K562 (cell line): ENCODE measurements at regions not wholly inside any gene's neighbourhood (a gene's known extent, or its start where the extent isn't known, plus 50 kb on each side); places are given as distances from the start of the nearest gene placed in this dataset.

Experiments
- ATAC-seq: fragments of 200-7000 bp; cut with Tn5 transposase; 3 replicates; pipeline ENCODE4 v1.9.1; 2020; ENCODE audit warnings: moderate library complexity
- BruUV-seq: library from RNA; stranded (reverse); fragments of 400-500 nt; replicated peaks from 2 replicates; lab custom pipeline; 2021; lab: Mats Ljungman, UMichigan
- CTCF ChIA-PET: fragments of 300-600 bp; formaldehyde crosslinking; extraction: SDS; loops from one replicate; lab custom pipeline; 2021; ENCODE audit warnings: low intra/inter-chr PET ratio; lab: Yijun Ruan, JAX
- POLR2A ChIA-PET: fragments of 300-600, 350-650 bp; sonication (Branson Sonifier 250); formaldehyde crosslinking; extraction: SDS; loops from one replicate; lab custom pipeline; 2021; ENCODE audit warnings: antibody characterized with exemption, inconsistent platforms; lab: Yijun Ruan, JAX
- DNase-seq, 4 experiments: peaks; one replicate each; pipeline versions ENCODE4 v3.0.0 to v3.0.0-alpha.2; 2011 to 2018; ENCODE audit warnings: low spot score in 3 of 4, mixed read lengths in 3 of 4; ENCODE audit errors: extremely low read depth in 1 of 4
- FAIRE-seq: peaks from 2 replicates; lab custom pipeline; 2011; peaks lifted over from hg19 to GRCh38; lab: Jason Lieb, UNC
- H2AFZ ChIP-seq: 2 replicates; pipeline ENCODE4 v1.6.0; 2011; ENCODE audit warnings: low read depth, low read length, control low read depth, inconsistent platforms
- H3K27ac ChIP-seq: fragments of 200-600 bp; 3 replicates; pipeline ENCODE4 v1.8.0; 2011; ENCODE audit warnings: low read depth, mild to moderate bottlenecking, control low read depth, inconsistent platforms, low read length, moderate library complexity, mixed read lengths; ENCODE audit errors: extremely low read depth
- H3K27me3 ChIP-seq, 2 experiments: fragments of 300-600 bp in 1 of 2; 2 replicates in 1 of 2; 3 replicates in 1 of 2; pipeline versions ENCODE4 v1.6.0 to v1.8.0; 2011; ENCODE audit warnings: inconsistent platforms in 2 of 2, low read length in 2 of 2, mild to moderate bottlenecking in 1 of 2, mixed read lengths in 1 of 2, moderate library complexity in 1 of 2; ENCODE audit not compliant: control insufficient read depth in 2 of 2, insufficient read depth in 2 of 2
- H3K36me3 ChIP-seq: fragments of 300-600 bp; 3 replicates; pipeline ENCODE4 v1.8.0; 2011; ENCODE audit warnings: mild to moderate bottlenecking, low read length, inconsistent platforms; ENCODE audit not compliant: control insufficient read depth, insufficient read depth
- H3K4me1 ChIP-seq, 2 experiments: fragments of 200-600 bp in 1 of 2; replicated peaks in 1 of 2; 2 replicates in 1 of 2; 3 replicates in 1 of 2; pipeline versions ENCODE4 v1.5.1 to v1.8.0; 2011; ENCODE audit warnings: inconsistent platforms in 2 of 2, low read length in 2 of 2, mild to moderate bottlenecking in 1 of 2, mixed read lengths in 1 of 2, moderate library complexity in 1 of 2; ENCODE audit not compliant: control insufficient read depth in 2 of 2, insufficient read depth in 2 of 2
- H3K4me2 ChIP-seq: 2 replicates; pipeline ENCODE4 v1.6.1; 2011; ENCODE audit warnings: low read length, control low read depth, inconsistent platforms, mixed read lengths; ENCODE audit not compliant: insufficient read depth
- H3K4me3 ChIP-seq: fragments of 200-600 bp; sonication (generic), shearing (Covaris generic); 2 replicates; pipeline ENCODE4 v1.5.1; 2016; ENCODE audit warnings: control low read depth, inconsistent platforms
- H3K79me2 ChIP-seq: fragments of 200-600 bp; 3 replicates; pipeline ENCODE4 v1.8.0; 2011; ENCODE audit warnings: low read length, inconsistent platforms; ENCODE audit not compliant: control insufficient read depth, insufficient read depth
- H3K9ac ChIP-seq, 2 experiments: 2 replicates each; pipeline versions ENCODE4 v1.6.0 to v1.6.1; 2011; ENCODE audit warnings: low read depth in 2 of 2, low read length in 2 of 2, control low read depth in 1 of 2, inconsistent platforms in 1 of 2, mild to moderate bottlenecking in 1 of 2, mixed read lengths in 1 of 2; ENCODE audit not compliant: insufficient read depth in 1 of 2
- H3K9me1 ChIP-seq: one replicate; pipeline ENCODE4 v1.6.0; 2011; ENCODE audit warnings: inconsistent platforms, mild to moderate bottlenecking, low read length, moderate library complexity; ENCODE audit not compliant: control insufficient read depth, insufficient read depth
- H3K9me3 ChIP-seq: replicated peaks from 2 replicates; pipeline ENCODE4 v1.5.1; 2011; ENCODE audit warnings: low read depth, low read length, inconsistent platforms; ENCODE audit not compliant: control insufficient read depth, insufficient read depth
- H4K20me1 ChIP-seq: replicated peaks from 2 replicates; pipeline ENCODE4 v1.6.1; 2011; ENCODE audit warnings: low read length, inconsistent platforms, mixed read lengths; ENCODE audit not compliant: control insufficient read depth, insufficient read depth
- HDAC3 ChIP-seq: fragments of 450-650 bp; IDR thresholded peaks from 2 replicates; pipeline ENCODE4 v1.6.1; 2018; ENCODE audit warnings: borderline replicate concordance, mild to moderate bottlenecking, moderate library complexity; ENCODE audit not compliant: partially characterized antibody
- POLR2G ChIP-seq: fragments of 200-400 bp; formaldehyde crosslinking; IDR thresholded peaks from 2 replicates; pipeline ENCODE4 v1.6.1; 2017; ENCODE audit warnings: low read depth, mild to moderate bottlenecking, antibody characterized with exemption, low read length, moderate library complexity
- RCOR1 ChIP-seq, 2 experiments: IDR thresholded peaks; 2 replicates each; pipeline ENCODE4 v1.6.1; 2012; ENCODE audit warnings: low read depth in 2 of 2, low read length in 2 of 2, borderline replicate concordance in 1 of 2, improper control_type of control experiment in 1 of 2
- WGBS: fragments of 100-300 bp; shearing (Covaris generic); methylation state at CpG from one replicate; pipeline ENCODE4 v1.1.6; 2016; ENCODE audit warnings: low coverage, mixed read lengths; ENCODE audit not compliant: insufficient coverage; ENCODE audit errors: missing lambda C conversion rate; 5-methylcytosine and 5-hydroxymethylcytosine counted together
- in situ Hi-C: fragments of 300-500 bp; cut with MboI; formaldehyde crosslinking; loops from 4 replicates; pipeline ENCODE4 v1.15.0; 2018; ENCODE audit warnings: inconsistent platforms, mixed read lengths
- intact Hi-C: fragments of 100-400 bp; cut with micrococcal nuclease; formaldehyde crosslinking; loops from 2 replicates; pipeline ENCODE4 v1.14.2; 2022
- TF ChIP-seq, protein P1 (sequence below), 3 experiments: IDR thresholded peaks in 2 of 3; conservative IDR thresholded peaks in 1 of 3; 2 replicates each; pipeline ENCODE4 v1.5.1; 2011 to 2012; ENCODE audit warnings: low read length in 3 of 3, mild to moderate bottlenecking in 3 of 3, control low read depth in 2 of 3, improper control_type of control experiment in 1 of 3, inconsistent platforms in 1 of 3, low read depth in 1 of 3, mixed read lengths in 1 of 3, moderate library complexity in 1 of 3; ENCODE audit not compliant: insufficient read depth in 2 of 3

DNA sequence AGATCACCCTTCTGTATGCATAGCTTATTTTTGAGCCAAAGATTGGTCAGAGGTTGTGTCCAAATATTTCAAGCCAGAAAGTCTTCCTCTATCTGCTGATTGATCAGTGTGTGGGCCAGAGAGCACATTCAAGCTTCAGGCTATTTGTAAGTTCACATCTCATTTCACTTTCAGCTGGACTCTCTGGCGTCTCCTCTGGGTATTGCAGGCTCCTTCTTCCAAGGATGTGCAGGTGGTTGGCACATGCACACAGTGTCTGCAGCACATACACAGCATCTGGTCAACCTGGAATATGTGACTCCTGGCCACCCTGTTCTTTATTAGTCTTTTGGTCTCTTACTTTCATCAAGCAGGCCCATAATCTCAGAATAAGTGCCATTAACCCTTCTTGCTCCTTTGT, 516.1 kb downstream of the ANXA1 start:
- Histone ChIP-seq H2AFZ (no peak overlapping the region), H3K9me3 (no peaks in the 10 kb centered on the region), H3K4me2 (no peak overlapping the region), H3K9me1 (no peaks in the 10 kb centered on the region), H3K27ac (no peak overlapping the region), H4K20me1 (no peaks in the 10 kb centered on the region), H3K9ac (no peak overlapping the region), H3K79me2 (no peaks in the 10 kb centered on the region), H3K4me3 (no peak overlapping the region), H3K4me1 (no peaks in the 10 kb centered on the region), H3K27me3 (no peaks in the 10 kb centered on the region), H3K36me3 (no peaks in the 10 kb centered on the region)
- intact Hi-C loops: no loop called here
- TF ChIP-seq, protein P1, sequence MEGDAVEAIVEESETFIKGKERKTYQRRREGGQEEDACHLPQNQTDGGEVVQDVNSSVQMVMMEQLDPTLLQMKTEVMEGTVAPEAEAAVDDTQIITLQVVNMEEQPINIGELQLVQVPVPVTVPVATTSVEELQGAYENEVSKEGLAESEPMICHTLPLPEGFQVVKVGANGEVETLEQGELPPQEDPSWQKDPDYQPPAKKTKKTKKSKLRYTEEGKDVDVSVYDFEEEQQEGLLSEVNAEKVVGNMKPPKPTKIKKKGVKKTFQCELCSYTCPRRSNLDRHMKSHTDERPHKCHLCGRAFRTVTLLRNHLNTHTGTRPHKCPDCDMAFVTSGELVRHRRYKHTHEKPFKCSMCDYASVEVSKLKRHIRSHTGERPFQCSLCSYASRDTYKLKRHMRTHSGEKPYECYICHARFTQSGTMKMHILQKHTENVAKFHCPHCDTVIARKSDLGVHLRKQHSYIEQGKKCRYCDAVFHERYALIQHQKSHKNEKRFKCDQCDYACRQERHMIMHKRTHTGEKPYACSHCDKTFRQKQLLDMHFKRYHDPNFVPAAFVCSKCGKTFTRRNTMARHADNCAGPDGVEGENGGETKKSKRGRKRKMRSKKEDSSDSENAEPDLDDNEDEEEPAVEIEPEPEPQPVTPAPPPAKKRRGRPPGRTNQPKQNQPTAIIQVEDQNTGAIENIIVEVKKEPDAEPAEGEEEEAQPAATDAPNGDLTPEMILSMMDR (IDR thresholded peaks at IDR 0.05 in 2 of 3, conservative IDR thresholded peaks at IDR 0.05 in 1 of 3; ENCODE audit: insufficient read depth in 2 of 3, low read depth in 1 of 3, low read length in 3 of 3): 0 out of 6 replicates have a peak, but pooled peaks of 1 of the 3 experiments have one; percentile 2
- TF ChIP-seq POLR2G (no peak), HDAC3 (no peak), RCOR1 (IDR thresholded peaks at IDR 0.05; ENCODE audit: borderline replicate concordance in 1 of 2, low read depth in 2 of 2, low read length in 2 of 2) (no peak)
- in situ Hi-C loops: no loop called here
- CTCF ChIA-PET: no interaction called here
- FAIRE-seq: no peak
- DNase-seq: peak in 1 of 4 experiments; percentile 1
- WGBS: no CpG with 5 or more reads among the region's 1 CpG
- BruUV-seq: no TSS peak
- ATAC-seq: no peak
- POLR2A ChIA-PET: no interaction called here
